Globus pallidus (tissue), 1 donor: ENCODE measurements at regions not wholly inside any gene's neighbourhood (a gene's known extent, or its start where the extent isn't known, plus 50 kb on each side); places are given as distances from the start of the nearest gene placed in this dataset.

Source experiments
- DNase-seq: peaks from one replicate; pipeline ENCODE4 v3.0.0-alpha.2; 2015; ENCODE audit warnings: low spot score

DNA sequence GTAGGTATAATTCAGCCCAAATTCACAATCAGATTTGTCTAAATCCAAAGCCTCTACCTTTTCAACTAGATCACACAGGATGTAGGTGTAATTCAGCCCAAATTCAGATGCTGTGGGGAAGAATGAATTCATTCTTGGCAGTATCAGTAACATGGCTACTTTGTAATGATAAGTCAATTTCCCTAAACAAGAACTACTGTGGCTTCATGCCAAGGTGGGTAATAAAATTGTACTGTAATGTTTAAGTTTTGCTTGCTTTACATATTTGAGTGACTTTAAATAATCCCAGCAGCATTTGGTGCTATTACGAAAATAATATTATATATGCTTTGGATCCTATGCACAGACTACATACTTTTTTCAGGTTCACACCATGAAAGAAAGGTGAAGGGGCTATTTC is 239.1 kb downstream of the HDGFL1 start:
- no peak for DNase-seq

DNA sequence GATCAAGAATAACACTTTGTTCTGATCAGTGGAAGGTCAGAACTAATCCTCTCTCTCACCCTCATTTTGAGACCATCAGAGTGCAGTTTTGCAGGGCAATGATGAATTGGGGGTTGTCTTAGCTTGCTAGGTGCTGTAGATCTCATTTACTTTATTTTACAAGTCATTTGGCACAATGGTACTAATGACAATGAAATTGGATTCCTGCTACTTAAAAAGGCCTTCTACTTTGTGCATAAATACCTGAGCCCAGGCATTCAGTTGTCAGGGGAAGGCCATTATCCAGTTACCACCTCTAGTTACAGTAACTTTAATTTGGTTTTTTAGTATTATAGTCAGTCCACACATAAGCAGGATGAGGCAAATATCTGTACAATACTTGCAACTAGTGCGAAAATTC is 240.0 kb downstream of the HDGFL1 start:
- no peak for DNase-seq

DNA sequence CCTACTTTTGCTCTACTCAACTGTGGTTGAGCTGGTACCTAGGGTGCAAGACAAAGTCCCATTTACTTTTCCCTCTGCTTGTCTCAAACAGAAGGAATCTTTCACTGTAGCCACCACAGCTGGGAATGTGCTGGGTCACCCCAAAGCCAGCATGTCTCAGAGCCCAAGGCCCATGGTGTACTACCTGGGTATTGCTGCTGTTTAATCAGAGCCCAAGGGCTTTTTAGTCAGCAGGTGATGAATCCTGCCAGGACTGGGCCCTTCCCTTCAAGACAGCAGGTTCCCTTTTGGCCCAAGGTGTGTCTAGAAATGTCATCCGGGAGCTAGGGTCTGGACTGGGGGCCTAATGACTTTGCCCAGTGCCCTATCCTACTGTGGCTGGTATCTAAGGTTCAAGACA is 249.8 kb downstream of the HDGFL1 start:
- no peak for DNase-seq

DNA sequence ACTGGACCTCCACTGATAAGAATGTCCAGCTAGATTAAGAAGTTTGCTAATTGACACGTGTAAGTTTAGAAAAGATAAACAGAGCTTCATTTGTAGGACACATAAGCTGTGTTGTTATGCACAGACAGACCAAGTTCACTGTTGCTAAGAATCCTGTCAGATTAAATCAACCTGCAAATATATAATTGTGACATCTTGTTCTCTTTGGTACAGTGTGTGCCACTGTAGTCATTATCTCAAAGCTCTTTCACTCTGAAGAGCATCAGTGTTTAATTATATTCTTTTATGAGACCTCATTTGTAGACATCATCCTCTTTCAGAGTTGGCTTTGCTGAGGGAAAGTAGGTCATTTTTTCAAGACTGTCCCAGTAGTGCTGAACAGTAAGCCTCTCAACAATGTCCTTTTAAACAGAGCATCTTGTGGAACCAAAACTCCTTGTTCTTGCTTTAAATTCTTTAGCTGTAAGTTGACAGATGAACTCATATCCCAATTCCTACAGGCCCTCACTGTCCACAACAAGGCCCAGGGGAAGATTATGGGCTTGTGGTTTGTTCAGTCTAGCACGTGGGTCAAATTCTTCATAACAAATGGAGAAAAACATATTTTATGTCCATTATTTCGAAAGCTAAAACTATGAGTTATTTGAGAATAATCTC is 252.4 kb downstream of the HDGFL1 start:
- DNase-seq, result no peak

DNA sequence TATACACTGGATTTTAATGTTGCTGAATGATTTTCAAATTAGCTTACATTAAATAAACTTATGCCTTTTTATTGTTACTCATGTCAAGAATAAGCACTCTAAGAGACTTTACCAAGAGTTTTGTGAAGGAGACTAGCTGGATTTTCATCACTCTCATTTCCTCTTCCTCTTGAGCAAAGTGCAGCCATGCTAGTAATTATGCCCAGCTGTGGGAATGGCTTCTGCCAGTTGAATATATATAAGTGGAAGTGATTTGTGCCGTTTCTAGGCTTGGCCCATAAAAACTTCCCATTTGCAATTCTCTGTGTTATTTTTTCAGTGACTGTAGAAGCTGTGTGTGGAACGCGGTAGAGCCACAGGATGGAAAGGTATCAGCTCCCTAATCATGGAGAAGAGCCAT is 255.8 kb downstream of the HDGFL1 start:
- DNase-seq, result no peak

DNA sequence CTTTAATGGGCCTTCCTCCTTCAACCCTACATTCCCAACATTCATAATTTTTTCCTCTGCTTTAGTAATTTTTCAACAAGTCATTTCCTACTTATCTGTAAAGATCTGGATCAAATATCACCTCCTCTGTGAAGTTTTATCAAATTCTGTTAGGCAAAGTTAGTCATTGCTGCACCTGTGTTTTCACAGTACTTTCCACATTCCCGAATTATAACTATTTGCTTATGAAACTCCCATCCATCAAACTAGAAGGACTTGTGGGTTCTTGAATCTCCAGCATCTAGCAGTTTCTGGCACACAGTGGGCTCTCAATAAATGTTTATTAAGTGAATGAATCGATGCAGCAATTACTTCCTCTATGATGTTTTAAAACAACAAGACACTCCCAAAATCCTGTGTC is 257.6 kb downstream of the HDGFL1 start:
- DNase-seq, result no peak

DNA sequence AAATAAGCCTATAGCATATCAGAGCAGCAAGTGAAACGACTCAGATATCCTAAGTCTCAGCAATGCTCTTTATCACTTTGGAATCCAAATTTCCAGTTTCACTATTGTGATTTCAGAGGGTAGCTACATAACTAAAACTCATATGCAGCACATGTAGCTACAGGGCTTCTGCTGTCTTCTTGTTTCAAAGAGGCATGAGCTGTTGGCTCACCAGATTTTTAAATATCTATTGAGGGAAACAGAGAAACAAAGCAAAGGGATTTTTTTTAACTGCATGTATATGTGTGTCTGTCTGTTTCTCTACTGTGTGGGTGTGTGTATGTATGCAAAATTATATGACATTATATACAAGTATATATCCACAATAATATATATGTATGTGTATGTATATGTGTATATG is 258.4 kb downstream of the HDGFL1 start:
- no peak for DNase-seq

DNA sequence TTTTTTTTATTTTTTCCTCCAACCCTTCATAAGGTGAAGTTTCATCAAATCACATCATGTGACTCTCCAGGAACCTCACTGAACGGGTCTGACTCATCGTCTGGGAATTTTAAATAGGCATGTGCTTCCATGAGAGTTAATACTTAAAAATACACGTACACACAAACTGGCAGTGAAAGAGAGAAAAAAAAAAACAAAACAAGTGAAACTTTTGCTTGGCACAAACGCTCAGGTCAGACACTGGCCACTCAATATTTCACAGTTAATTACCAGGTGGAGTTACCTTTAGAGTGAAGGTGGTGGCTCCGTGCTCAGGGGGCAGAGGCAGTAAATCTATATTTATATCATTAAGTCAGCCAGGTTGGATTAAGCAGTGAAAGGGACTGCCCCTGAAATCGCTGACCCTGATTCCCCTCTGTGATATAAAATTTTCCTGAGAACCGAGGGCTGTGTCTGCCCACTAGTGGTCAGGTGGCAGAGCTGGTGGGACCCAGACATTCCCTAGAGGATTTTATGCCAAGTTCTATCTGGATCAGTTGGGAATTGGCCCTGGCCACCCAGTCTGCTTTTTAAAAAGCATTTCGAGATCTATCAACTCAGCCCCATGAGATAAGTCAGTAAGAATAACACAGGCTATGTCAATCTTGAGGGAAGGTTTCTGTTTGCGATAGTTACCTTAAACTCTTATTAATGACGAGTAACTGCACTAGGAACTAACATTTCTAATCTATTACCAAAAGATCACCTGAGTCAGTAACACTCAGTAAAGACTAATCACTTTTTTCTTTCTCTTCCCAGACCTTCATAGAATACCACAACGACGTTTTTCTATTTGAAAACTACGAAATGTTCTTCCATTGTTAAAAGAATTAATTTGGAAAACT is 259.1 kb downstream of the HDGFL1 start:
- DNase-seq, result peak; percentile 3

DNA sequence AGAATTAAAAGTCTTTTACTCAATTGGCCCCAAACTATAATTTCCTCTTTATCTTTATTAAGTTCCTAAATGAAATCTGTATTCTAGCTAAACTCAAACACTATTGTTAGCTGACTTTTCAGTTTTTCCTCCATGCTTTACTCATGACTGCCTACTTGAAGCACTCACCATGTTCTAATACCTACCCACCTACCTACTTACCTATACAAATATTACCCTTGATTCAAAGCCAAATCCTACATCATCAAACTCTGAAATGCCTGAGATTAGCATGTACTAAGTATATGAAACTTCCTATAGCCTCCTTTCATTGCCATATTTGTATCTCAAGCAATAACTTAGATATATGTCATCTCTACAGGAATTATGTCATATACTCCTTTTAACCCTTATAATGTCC is 259.7 kb downstream of the HDGFL1 start:
- DNase-seq, result no peak

DNA sequence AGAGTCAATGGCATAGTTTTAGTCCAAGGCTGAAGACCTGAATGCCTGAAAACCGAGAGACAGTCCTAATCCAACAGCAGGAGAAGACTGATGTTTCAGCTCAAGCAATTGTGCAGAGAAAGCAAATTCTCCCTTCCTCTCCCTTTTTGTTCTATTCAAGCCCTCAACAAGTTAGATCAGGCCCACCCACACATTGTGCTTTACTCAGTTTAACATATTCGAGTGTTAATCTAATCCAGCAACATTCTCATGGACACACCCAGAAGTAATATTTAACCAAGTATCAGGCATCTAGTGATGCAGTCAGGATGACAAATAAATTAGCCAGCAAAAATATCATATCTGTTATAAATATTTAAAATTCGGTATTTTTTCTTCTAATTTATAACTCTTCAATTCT is 261.1 kb downstream of the HDGFL1 start:
- DNase-seq, result no peak

DNA sequence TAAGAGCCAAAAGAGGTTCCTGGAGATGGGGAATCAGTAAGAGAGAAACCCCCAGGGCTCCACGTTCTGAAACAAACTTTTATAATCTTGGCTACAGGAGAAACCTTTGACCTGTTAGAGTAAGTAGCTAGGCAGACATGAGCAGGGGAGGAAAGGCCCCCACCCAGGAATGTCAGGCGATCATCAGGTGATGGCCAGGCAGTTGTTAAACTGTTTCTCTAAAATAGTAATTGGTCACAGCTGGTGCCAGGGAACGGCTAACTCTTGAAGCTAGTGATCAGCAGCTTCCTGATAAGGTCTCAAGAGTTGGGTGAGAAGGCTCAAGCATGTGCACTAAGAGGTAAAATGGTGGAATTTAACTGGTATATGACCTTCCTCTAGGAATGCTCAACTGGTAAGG is 263.8 kb downstream of the HDGFL1 start:
- DNase-seq, result no peak

DNA sequence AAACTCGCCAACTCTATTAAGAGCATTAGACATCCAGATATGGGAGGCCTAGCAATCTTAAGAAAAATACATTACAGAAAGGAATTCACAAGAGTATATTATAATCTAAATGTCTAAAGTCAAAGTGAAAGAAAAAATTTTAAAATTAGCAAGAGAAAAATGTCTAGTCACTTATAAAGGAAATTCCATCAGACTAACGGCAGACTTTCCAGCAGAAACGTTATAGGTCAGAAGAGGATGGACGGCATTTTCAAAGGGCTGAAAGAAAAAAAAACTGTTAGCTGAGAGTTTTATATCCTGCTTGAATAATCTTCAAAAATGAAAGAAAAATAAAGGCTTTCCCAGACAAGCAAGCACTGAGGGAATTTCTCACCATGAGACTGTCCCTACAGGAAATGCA is 269.0 kb downstream of the HDGFL1 start:
- no peak for DNase-seq

DNA sequence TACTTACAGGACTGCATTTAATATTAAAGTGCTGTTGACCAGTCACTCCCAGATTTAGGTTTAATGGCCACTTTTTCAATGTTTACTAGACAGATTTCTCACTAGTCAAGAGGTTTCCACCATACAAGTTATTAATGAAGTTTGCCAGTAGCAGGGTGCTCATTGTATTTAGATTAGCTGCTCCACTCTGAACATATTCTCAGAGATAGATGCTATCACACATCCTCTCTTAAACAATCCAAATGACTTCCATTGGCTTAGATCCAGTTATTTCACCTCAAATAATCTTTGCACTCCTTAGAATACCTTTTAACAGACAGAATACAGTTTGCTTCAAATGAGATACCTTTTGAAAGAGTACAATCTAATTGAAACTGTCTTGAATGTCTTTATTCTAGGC is 276.1 kb downstream of the HDGFL1 start:
- DNase-seq, result no peak

DNA sequence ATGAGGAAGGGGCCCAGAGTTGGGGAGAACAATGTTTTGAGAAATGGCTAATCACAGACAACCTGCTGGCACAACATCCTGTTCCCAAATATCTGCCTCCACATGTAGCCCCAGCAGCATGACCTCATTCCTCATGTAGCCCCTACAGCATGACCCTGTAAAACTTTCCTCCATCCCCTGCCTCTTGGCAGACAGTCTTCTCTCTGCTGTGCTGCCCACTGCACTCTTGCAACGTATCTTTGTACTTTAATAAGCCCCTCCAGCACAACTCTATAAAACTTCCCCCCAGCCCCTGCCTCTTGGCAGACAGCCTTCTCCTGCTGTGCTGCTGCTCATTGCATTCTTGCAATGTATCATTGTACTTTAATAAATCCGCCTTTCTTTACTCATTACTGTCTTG is 278.8 kb downstream of the HDGFL1 start:
- no peak for DNase-seq

DNA sequence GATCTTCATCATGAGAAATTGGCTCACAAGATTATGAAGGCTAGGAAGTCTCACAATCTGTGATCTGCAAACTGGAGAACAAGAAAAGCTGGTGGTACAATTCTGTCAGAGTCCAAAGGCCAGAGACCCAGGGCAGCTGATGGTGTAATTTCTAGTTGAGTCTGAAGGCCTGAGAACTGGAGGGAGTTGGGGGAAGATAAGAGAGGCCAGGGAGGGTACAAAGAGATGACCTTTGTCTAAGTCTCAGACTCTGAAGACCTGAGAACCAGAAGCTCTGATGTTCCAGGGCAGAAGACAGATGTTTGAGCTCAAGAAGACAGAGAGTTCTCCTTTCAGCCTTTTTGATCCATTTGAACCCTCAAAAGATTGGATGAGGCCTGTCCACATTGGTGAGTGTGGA is 280.6 kb downstream of the HDGFL1 start:
- no peak for DNase-seq

DNA sequence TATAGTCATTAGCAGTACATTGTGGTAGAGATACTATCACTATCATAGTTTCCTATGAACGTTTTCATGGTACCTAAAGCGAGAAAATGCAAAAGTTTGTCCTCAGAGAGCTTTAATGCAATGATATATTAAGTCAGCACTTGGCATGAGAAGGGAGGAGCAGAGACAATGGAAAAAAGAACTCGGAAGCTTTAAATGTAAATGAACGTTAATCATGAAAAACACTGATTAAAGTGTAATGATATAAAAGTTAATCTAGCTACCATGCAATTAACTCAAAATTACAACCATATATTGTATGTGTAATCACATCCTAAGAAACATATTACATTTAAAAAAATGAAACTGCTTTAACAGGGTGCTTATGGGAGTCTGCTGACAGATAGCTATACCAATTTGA is 282.7 kb downstream of the HDGFL1 start:
- DNase-seq, result no peak

DNA sequence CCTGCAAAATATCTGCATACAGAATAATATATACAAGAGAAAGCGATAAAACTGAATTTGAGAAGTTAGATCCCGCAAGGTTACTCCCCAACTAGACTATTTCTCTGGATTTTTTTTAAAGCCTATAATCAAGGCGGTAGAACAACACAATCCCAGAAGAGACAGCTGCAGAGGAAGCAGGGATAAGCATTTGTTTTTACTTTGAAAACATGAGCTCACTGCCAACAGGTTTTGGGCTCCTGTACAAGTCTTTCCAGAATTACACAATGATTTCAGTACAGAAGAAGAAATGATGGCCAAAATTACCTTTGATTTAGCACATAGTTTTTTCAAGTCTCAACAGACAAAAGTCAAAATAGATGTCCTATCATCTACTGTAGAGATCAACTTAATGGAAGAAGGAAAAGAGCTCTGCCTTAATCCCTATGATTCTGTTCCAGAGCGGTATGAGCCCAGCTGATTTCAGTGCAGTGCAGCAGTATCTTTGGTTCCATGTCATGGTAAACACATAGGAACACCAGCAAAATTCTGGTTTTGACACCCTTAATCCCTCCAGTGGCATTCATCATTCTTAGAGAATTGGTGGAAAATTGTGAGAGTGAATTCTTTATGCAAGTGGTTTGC is 304.3 kb downstream of the HDGFL1 start:
- no peak for DNase-seq

DNA sequence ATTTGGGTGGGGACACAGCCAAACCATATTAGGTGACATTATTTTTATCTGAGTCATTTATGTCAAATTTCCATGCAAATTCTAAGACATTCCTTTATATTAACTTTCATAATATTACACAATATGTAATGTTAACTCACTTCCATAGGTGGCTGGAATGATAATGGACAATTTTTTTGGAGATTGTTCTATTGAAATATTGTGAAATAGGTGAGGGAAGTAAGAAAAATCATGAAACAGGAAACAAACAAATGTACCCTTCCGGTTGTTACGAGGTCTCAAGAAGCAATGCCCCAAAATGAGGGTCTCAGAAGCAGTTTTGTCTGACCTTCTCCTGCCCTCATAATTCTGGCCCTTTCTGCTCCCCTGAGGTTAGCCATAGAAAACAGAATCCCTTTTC is 306.5 kb downstream of the HDGFL1 start:
- DNase-seq, result no peak

DNA sequence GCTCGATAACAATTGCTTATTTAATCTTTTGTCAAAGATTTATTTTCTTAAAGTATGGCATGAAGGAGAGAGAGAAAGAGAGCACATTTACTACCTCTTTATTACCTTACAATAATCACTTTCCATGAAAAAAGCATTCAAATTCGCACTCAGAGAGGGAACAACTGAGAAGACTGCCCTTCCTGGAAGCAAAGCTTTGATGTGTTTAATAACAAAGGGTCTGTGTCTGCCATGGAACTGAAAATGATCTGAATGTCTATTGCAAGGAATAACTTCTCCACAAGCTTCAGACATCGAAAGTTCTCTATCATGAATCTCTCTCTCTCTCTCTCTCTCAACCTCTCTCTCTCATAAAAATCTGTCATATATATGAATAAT is 308.9 kb downstream of the HDGFL1 start:
- no peak for DNase-seq

DNA sequence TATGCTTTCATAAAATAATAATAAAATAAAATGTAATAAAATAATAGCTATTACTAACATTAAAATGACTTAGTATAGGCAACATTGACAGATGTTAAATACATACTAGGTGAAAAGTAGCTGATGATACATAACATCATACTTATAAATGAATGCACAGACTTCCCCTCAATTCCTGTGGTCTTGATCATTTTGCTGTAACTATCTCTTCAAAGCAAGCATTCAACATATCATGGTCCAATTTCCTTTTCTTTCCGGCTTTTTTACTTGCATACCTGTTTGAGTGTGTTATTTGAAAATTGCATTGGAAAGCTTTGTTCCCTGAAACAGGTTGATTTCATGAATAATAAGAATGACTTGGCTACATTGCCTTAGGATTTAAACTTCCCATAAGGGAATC is 309.3 kb downstream of the HDGFL1 start:
- DNase-seq, result no peak

DNA sequence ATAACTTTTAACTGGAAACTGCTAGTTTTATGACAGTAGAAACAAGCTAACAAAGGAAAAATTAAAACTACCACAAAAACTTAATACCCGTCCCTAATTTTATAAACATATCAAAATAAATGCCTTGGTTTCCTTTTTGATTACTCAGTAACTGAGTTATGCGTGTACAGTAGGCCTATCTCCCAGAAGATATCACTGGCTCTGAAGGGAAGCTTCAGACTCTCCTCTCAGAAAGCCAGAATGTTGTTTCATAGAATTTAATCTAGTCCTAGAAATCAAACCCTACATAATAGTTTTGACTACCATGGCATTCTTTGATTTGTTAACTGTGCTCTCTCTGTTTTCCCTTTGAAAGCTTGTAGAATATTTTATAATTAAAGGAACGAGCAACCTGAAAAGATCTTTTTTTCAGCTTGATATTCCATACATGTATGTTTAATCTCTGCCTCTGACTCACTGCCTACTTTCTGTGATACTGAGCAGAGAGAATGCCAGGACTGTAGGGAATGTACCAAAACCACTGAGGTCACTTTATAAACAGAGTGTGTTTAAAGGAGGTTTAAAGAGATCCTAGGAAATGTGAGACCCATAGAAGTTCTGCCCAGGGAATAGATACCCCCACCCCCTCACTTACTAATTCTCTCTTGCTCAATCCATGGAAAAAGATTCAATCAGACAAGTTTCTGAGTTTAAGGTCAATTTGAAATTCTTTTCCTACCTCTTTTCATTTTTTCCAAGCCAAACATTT is 311.5 kb downstream of the HDGFL1 start:
- no peak for DNase-seq

DNA sequence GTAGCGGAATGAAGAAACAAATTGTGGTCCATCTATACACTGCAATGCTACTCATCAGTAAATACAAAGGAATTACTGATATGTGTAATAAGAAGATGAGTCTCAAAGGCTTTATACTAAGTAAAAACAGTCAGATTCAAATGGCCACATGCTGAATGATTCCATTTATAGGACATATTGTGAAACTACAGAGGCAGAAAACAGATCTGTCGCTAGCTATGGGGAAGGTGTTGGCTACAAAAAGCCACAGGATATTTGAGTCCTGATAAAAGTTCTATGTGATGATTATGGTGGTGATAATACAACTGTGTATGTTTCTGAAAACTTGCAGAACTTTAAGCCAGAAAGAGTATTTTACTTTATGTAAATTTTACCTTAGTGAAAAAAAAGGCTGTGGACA is 313.2 kb downstream of the HDGFL1 start:
- no peak for DNase-seq
